Bronchial epithelial cell (primary cell): ENCODE measurements at regions not wholly inside any gene's neighbourhood (a gene's known extent, or its start where the extent isn't known, plus 50 kb on each side); places are given as distances from the start of the nearest gene placed in this dataset.

Experiments used
- DNase-seq: peaks from one replicate; pipeline ENCODE4 v3.0.0-alpha.2; 2010; ENCODE audit warnings: low read depth
- FAIRE-seq: peaks from 2 replicates; lab custom pipeline; 2011; peaks lifted over from hg19 to GRCh38; lab: Jason Lieb, UNC
- H3K27me3 ChIP-seq: 2 replicates; pipeline ENCODE4 v1.5.1; 2011; ENCODE audit warnings: low read length; ENCODE audit not compliant: control insufficient read depth, insufficient read depth
- H3K36me3 ChIP-seq: 2 replicates; pipeline ENCODE4 v1.5.1; 2011; ENCODE audit warnings: low read length; ENCODE audit not compliant: control insufficient read depth, insufficient read depth
- H3K4me3 ChIP-seq: 2 replicates; pipeline ENCODE4 v1.5.1; 2011; ENCODE audit warnings: mild to moderate bottlenecking, low read depth, low read length, control low read depth
- TF ChIP-seq, protein P1 (sequence below): IDR thresholded peaks from 2 replicates; pipeline ENCODE4 v1.5.1; 2011; ENCODE audit warnings: mild to moderate bottlenecking, moderate library complexity, low read length, control low read depth, inconsistent platforms; ENCODE audit not compliant: insufficient read depth, severe bottlenecking

DNA sequence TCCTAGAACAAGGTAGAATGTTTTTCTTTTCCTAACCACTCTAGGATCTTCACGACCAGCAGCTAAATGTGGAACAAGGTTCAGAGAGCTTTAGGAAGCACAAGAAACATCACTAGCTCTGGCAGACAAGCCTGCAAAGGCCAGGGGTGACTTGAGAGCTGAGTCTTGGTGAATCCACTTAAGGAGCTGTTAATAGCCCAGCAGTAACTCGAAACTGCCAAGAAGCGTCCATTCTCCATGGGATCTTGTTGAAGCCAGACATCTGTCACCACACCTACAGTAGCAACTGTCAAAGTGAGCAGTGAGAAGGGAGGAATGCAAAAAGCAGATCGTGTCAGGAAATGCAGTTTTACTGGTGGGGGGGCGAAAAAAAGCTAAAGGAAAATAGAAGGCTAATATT is 87.2 kb downstream of the ATPSCKMT start:
- TF ChIP-seq, protein P1, sequence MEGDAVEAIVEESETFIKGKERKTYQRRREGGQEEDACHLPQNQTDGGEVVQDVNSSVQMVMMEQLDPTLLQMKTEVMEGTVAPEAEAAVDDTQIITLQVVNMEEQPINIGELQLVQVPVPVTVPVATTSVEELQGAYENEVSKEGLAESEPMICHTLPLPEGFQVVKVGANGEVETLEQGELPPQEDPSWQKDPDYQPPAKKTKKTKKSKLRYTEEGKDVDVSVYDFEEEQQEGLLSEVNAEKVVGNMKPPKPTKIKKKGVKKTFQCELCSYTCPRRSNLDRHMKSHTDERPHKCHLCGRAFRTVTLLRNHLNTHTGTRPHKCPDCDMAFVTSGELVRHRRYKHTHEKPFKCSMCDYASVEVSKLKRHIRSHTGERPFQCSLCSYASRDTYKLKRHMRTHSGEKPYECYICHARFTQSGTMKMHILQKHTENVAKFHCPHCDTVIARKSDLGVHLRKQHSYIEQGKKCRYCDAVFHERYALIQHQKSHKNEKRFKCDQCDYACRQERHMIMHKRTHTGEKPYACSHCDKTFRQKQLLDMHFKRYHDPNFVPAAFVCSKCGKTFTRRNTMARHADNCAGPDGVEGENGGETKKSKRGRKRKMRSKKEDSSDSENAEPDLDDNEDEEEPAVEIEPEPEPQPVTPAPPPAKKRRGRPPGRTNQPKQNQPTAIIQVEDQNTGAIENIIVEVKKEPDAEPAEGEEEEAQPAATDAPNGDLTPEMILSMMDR: no peak
- H3K27me3 ChIP-seq: no peaks in the 10 kb centered on the region
- DNase-seq (no peak), FAIRE-seq (no peak)
- no peak overlapping the region for H3K4me3 ChIP-seq
- no peaks in the 10 kb centered on the region for H3K36me3 ChIP-seq

DNA sequence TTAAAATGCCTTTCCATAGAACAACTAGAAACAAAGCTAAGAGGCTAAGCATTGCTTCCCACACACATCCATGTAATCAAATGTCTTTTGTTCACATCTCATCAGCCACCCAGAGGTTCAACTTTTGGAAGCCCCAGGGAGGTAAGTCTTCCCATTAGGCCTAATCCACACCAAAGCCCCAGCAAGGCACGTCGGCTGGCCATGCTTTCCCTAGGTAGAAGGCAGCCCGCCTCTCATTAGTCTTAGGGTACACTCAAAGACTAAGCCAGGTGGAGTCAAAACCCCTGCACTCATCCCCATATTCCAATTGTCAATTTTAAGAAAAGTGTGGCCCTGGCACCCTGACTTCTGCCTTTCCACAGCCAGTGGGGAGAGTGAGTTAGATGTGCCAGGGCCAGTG is 87.9 kb downstream of the ATPSCKMT start:
- DNase-seq (no peak), FAIRE-seq (no peak)
- TF ChIP-seq, protein P1: no peak
- Histone ChIP-seq H3K36me3 (no peaks in the 10 kb centered on the region), H3K4me3 (no peak overlapping the region), H3K27me3 (no peaks in the 10 kb centered on the region)

- FAIRE-seq (no peak), DNase-seq (no peak)
- H3K36me3 ChIP-seq: no peaks in the 10 kb centered on the region
- H3K4me3 ChIP-seq: no peak overlapping the region
- H3K27me3 ChIP-seq: no peaks in the 10 kb centered on the region
- TF ChIP-seq, protein P1: no peak
Measured at GRCh38 chr5:10160241-10160640, 89.4 kb downstream of the ATPSCKMT start.

- TF ChIP-seq, protein P1: no peak
- Histone ChIP-seq H3K36me3 (no peaks in the 10 kb centered on the region), H3K27me3 (no peaks in the 10 kb centered on the region), H3K4me3 (no peak overlapping the region)
- DNase-seq: no peak
- no peak for FAIRE-seq
Measured at GRCh38 chr5:10158886-10159285, 90.8 kb downstream of the ATPSCKMT start.

DNA sequence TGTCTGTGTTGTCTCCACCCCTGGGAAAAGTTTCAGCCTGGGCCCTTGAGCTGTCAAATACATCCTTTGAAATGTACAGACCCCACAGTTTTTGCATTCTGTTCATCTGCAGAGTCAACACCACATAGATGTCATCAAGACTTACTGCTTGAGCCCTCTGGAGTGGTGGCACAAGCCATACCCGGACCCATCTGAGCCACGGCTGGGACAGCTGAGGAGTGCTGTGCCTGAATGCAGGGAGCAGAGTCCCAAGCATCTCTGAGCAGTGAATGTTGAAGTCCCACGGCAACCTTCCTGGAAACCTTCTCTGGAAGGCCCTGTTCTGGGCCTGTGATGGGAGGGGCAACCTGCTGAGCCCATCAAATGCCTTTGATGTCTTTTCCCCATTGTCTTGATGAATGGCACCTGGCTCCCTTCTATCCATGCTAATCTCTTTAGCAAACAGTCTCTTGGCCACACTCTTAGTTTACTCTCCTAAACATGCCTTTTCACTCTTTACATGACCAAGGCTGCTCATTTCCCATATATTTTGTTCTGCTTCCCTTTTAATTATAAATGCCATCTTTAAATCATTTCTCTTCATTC is 92.5 kb downstream of the ATPSCKMT start:
- TF ChIP-seq, protein P1: no peak
- no peak for DNase-seq
- no peaks in the 10 kb centered on the region for H3K27me3 ChIP-seq
- no peaks in the 10 kb centered on the region for H3K36me3 ChIP-seq
- no peak overlapping the region for H3K4me3 ChIP-seq
- no peak for FAIRE-seq

DNA sequence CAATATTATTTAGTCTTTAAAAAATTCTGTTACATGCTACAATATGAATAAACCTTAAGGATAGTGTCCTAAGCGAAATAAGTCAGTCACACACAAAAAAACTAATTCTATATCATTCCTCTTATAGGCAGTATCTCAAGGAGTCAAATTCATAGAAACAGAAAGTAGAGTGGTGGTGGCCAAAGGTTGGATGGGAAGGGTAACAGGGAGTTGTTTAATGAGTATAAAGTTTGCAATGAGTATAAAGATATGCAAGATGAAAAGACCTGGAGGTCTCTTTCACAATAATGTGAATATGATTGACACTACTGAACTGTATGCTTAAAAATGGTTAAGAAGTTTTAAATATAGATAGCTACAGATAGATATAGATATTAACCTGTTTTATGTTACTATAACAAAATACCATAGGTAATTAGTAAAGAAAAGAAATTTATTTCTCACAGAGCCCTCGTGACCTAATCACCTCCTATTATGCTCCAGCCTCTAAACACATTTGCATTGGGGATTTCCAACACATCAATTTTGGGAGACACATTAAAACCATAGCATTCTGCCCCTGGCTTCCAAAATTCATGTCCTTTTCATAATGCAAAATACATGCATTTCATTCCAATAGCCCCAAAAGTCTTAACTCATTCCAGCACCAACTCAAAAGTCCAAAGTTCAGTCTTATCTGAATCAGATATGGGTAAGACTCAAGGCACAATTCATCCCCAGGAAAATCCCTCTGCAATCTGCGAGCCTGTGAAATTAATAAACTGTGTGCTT is 93.6 kb downstream of the ATPSCKMT start:
- TF ChIP-seq, protein P1: no peak
- no peaks in the 10 kb centered on the region for H3K27me3 ChIP-seq
- no peak for FAIRE-seq

More for the DNA sequence above, 93.6 kb downstream of the ATPSCKMT start:
- H3K4me3 ChIP-seq: no peak overlapping the region
- DNase-seq: no peak
- H3K36me3 ChIP-seq: no peaks in the 10 kb centered on the region
